Endothelial cell of hepatic sinusoid (primary cell): ENCODE measurements at regions not wholly inside any gene's neighbourhood (a gene's known extent, or its start where the extent isn't known, plus 50 kb on each side); places are given as distances from the start of the nearest gene placed in this dataset.

Source experiments
- in situ Hi-C: cut with HindIII; loops from 2 replicates; pipeline ENCODE4 v1.10.0; 2017; ENCODE audit warnings: low sequenced_read_pairs

GRCh38 chr13:111862836-111863815 lies 203.8 kb upstream of the SOX1 start:
- in situ Hi-C loops = no loop called here

GRCh38 chr13:111864566-111864965 lies 202.4 kb upstream of the SOX1 start:
- in situ Hi-C loops = no loop called here

GRCh38 chr13:111865046-111865445 lies 201.9 kb upstream of the SOX1 start:
- in situ Hi-C loops = loop anchor here (5.0 kb wide), 1 partner anchor 42 kb away; no protein-coding TSS in a partner anchor

GRCh38 chr13:111865826-111866225 lies 201.1 kb upstream of the SOX1 start:
- in situ Hi-C loops = loop anchor here (5.0 kb wide), 1 partner anchor 41 kb away; no protein-coding TSS in a partner anchor

GRCh38 chr13:111866731-111867245 lies 200.2 kb upstream of the SOX1 start:
- in situ Hi-C loops = loop anchor here (5.0 kb wide), 1 partner anchor 41 kb away; no protein-coding TSS in a partner anchor

- in situ Hi-C loops = loop anchor here (5.0 kb wide), 1 partner anchor 40 kb away; no protein-coding TSS in a partner anchor
Observed at GRCh38 chr13:111867657-111868056, 199.3 kb upstream of the SOX1 start.

- in situ Hi-C loops = loop anchor here (5.0 kb wide), 1 partner anchor 39 kb away; no protein-coding TSS in a partner anchor
Observed at GRCh38 chr13:111868716-111869115, 198.2 kb upstream of the SOX1 start.

- in situ Hi-C loops = no loop called here
Observed at GRCh38 chr13:111872475-111873150, 194.3 kb upstream of the SOX1 start.

GRCh38 chr13:111873676-111874178 lies 193.2 kb upstream of the SOX1 start:
- in situ Hi-C loops = no loop called here

GRCh38 chr13:111874981-111875380 lies 192.0 kb upstream of the SOX1 start:
- in situ Hi-C loops = no loop called here

GRCh38 chr13:111875915-111876314 lies 191.0 kb upstream of the SOX1 start:
- in situ Hi-C loops = no loop called here

- in situ Hi-C loops = no loop called here
Observed at GRCh38 chr13:111876506-111876905, 190.4 kb upstream of the SOX1 start.

- in situ Hi-C loops = no loop called here
Observed at GRCh38 chr13:111877906-111878305, 189.0 kb upstream of the SOX1 start.

- in situ Hi-C loops = no loop called here
Observed at GRCh38 chr13:111879719-111880118, 187.2 kb upstream of the SOX1 start.

- in situ Hi-C loops = no loop called here
Observed at GRCh38 chr13:111880185-111880584, 186.8 kb upstream of the SOX1 start.

GRCh38 chr13:111881700-111882099 lies 185.2 kb upstream of the SOX1 start:
- in situ Hi-C loops = no loop called here

- in situ Hi-C loops = no loop called here
Observed at GRCh38 chr13:111882351-111882750, 184.6 kb upstream of the SOX1 start.

- in situ Hi-C loops = no loop called here
Observed at GRCh38 chr13:111883571-111884343, 183.2 kb upstream of the SOX1 start.

- in situ Hi-C loops = no loop called here
Observed at GRCh38 chr13:111886217-111886945, 180.6 kb upstream of the SOX1 start.
